Amniotic stem cell (primary cell): ENCODE measurements at regions not wholly inside any gene's neighbourhood (a gene's known extent, or its start where the extent isn't known, plus 50 kb on each side); places are given as distances from the start of the nearest gene placed in this dataset.

Experiments
- DNase-seq: peaks from one replicate; lab custom pipeline; 2025; lab: John Stamatoyannopoulos, UW

DNA sequence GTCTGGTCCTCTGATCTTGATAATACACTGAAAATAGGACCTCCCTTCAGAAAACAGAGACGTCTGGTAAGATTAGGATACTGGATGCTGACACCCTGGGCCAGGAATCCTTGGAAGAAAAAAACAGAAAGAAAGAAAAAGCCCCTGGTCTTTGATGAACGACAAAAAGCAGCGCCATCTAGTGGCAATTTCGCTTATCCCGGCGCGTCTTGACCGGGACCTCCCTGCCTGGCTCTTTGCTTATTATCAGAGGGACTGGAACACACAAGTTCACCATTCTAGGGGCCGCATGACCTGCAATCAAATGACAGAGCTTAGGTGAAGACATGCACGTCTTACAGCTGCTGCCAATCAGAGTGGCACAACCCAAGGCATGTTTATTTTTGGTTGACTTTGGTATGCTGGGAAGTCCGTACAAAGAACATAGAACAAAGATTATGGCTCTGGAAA, 114.9 kb upstream of the NFIB start:
- peak; percentile 74 for DNase-seq

DNA sequence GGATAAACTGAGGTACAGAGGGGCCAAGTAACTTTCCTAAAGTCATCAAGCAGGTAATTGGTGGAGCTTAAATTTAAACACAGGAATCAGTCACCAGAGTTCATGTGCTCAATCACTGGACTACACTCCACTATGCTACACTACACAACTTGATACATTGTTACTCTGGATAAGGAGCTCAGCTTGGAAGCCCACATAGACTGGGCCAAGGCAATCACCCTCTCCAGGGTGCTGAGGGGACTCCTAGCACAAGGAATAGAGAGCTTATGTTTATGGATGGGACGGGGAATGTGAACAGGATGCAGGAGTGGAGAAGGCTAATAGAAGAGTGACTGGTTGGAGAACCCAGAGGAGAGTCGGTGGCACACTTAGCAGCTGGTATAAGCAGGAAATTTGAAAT, 113.5 kb upstream of the NFIB start:
- no peak for DNase-seq

GRCh38 chr9:14424983-14425382, 111.0 kb upstream of the NFIB start:
- DNase-seq = no peak

DNA sequence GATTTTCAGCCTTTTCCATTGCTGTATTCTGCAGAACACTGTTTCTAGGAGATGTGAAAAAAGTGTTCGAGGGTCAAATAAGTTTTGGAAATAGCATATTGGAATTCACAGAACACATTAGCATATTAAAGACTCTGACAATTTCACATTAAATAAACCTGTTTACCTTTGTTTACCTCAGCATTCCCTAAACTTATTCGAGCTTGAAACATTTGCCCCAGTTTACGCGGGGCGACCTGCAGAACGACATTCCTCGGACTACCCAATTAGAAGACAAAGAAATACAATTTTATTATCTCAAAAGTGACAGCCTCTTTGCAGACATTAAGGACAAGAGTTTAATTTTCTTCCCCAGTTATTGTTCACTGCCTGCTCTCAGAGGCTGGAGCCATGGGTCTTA, 110.3 kb upstream of the NFIB start:
- DNase-seq = no peak

- DNase-seq = no peak
These were observed 109.9 kb upstream of the NFIB start for GRCh38 chr9:14423815-14424261.

DNA sequence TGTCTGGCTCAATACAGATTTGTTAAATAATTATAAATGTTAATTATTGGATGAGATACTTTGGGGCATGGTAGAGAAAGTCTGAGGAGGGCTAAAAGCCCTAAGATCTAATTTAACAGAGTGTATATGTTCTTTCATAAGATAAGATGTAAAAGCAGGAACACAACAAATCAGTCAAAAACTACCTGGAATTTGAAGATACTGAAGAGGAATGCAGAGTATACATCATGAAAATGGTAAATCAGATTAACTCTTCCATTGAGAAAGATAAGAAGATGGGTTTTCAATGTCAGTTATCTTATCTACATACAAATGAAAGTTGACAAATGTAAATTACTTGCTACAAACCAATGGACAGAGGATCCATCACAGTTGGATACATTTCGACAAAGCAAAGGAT, 107.3 kb upstream of the NFIB start:
- no peak for DNase-seq

GRCh38 chr9:14418941-14419937, 105.3 kb upstream of the NFIB start:
- DNase-seq = no peak

DNA sequence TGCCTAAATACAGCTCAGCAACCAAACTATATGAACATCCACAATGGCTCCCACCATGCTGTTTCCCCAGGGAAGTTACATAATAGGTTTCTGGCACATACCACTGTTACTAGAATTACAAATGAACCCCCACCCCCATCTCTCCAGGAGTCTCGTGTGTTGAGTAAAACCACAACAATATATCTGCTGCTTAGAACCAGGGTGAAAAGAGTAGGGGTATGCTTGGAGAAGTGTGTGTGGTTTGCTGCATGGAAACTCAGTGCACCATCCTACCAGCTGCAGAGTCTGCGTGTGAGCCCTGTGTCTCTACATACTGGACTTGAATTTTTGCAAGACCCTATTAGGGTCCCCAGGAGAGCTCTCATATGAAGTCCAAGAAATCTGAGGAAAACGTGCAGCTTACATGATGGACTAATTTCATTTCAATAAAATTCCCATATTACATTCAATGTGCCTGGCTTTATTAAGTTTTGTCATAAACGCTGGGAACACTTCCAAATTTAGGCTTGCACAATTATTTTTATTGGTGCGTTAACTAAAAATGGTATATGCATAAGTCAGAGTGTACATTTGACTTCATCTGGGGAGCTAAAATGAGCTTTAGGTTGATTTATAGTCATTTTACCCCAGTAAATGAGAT, 104.5 kb upstream of the NFIB start:
- DNase-seq = no peak

GRCh38 chr9:14417237-14417636, 103.3 kb upstream of the NFIB start:
- no peak for DNase-seq

DNA sequence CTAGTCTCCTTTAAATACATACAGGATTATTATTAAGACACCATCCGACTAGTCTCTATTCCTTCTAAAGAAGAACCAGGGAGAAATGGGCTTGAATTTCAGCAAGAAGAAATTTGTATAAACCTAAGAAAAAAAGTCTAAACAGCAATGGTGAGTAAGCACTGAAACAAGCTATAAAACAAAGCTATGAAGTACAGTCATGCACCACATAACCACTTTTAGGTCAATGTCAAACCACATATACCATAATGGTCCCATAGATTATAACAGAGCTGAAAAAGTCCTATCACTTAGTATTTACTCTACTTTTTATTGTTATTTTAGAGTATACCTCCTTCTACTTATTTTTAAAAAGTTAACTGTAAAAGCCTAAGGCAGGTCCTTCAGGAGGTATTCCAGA, 102.0 kb upstream of the NFIB start:
- DNase-seq = no peak

GRCh38 chr9:14413812-14414211, 99.9 kb upstream of the NFIB start:
- DNase-seq = no peak

DNA sequence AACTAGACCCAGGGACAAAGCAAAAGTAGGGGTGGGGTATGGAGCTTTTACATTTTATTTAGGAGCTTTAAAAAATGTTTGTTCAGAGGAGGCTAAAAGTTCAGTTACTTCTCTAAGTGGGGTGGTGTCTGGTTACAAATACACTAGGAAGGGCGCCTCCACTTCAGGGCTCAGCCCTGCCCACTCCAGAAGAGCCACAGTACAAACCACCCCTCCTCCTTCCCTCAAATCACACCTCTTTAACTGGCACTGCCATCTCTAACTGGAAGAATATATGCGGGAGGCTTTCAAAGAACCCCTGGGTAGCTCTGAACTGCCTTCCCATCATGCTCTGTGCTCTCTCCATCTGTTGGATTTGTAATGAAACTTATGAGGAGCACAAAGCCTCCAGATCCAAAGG, 98.8 kb upstream of the NFIB start:
- no peak for DNase-seq

- no peak for DNase-seq
These were observed 92.5 kb upstream of the NFIB start for GRCh38 chr9:14406463-14406862.

- DNase-seq = no peak
These were observed 91.3 kb upstream of the NFIB start for GRCh38 chr9:14405176-14405706.

DNA sequence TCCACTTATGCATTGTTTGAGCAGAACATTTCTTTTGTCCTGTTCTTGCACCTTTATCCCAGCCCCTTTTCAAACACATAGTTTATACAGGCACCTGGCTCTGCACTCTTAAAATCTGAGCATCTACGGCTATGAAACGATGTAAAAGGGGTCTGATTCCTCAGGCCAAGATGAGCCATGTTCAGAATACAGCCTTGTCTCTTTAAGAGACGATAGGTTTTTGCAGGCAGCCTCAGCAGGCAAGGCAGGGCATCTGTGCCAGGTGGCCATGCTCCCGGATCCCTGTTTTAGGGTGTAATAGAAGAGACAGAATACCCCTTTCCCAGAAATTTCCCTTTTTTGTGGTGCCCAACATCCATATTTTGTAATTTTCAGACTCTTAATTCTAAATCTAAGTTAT, 89.1 kb upstream of the NFIB start:
- DNase-seq = no peak

DNA sequence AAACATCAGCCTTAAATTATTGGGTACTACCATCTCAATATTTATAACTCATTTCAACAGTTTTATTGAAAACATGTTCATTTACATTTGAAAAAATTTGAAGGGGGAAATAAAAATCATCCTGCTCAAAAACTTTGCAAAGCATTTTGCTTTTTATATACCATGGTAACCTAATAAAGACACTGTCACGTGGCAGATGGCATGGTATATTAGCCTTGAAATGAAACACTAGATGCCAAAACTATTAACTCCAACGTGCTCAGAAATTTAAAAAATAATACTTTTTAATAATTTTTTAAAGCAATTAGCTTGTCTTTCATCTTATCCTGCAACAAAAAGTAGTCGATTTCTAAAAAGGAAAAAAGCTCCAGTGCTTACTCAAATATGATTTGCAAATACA, 88.6 kb upstream of the NFIB start:
- no peak for DNase-seq

DNA sequence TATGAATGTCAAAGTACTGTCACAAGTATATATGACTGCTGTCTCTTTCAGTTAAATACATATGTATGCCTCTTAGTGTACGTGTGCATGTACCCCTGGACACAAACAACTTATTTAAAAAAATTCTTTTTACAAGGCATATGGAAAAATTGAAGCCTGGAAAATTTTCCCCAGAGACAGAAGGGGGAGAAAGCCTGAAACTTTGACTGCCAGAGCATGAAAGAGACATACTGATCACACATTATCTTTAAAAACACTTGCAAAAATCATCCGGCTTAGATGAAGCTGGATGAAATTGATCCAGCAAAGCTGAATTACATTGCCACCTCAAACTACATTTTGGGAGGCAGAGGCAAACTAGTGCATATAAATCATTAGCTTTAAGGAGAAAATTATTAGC, 88.0 kb upstream of the NFIB start:
- DNase-seq = no peak

DNA sequence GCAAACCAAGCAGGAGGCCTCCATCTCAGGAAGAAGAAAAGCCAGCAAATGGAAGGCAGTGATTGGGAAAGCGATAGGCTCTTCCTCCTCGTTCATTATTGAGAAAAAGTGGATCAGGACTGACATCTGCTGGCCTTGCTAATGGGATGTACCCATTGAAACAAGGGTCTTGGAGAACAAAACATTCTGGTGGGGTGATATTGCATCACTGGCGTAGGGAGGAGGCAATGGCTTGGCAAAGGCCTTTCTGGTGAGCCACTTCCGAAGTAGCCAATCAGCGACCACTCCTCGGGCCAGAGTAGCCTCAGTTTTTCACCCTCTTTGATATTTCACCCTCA, 86.7 kb upstream of the NFIB start:
- no peak for DNase-seq

DNA sequence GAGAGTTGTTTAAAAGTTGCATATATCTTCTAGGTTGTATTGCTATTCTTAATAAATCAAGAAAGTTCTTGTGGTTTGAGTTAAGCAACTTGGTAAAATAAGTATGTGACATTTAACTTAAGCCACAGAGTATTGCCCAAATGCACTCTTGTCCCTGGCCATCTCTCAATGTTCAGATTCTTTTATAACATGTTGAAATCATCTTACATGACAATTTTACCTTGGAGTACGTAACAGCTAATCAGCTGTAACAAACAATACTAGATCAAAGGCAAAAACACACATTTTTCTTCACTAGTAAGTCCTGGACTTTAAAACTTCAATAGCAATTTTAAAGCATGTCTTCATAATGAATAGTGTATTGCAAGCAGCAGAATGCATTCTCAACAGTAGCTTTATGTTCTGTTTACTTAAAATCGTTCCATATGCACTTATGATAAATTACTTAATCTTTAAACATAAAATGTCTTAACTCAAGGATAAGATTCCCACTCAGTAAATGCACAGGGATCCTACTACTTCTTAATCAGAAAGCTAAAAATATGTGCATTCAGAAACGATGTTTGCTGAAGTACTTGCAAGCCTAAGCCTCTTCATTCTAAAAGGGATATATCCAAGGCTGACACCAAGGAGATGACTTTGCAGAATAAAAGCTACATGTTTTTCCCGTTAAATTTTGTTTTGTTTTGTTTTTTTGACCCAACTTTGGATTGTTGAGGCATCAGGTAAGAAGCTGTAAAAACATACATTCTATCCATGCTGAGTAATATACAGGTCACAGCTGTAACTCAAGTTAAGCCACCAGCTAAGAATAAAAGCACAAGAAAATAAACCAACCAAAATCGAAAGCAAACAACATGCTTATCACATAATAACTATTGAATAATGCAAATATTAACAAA, 86.1 kb upstream of the NFIB start:
- DNase-seq = no peak

GRCh38 chr9:14398473-14398872, 84.5 kb upstream of the NFIB start:
- DNase-seq = no peak

- no peak for DNase-seq
These were observed 82.2 kb upstream of the NFIB start for GRCh38 chr9:14396171-14396570.
